H9 (cell line): ENCODE measurements at regions not wholly inside any gene's neighbourhood (a gene's known extent, or its start where the extent isn't known, plus 50 kb on each side); places are given as distances from the start of the nearest gene placed in this dataset.
A peak's percentile ranks its signal among the peaks of the same experiment; 100 is the strongest.

Experiments
- DNase-seq: peaks from one replicate; pipeline ENCODE4 v3.0.0-alpha.2; 2017
- H2AFZ ChIP-seq: one replicate; pipeline ENCODE4 v1.6.1; 2013; ENCODE audit warnings: mild to moderate bottlenecking, low read length, control low read depth, moderate library complexity
- H2AK5ac ChIP-seq: 2 replicates; pipeline ENCODE4 v1.6.1; 2013; ENCODE audit warnings: low read length, control low read depth, mixed read lengths; ENCODE audit not compliant: insufficient read length
- H2BK120ac ChIP-seq: one replicate; pipeline ENCODE4 v1.6.1; 2013; ENCODE audit warnings: low read depth, mild to moderate bottlenecking, low read length, control low read depth, inconsistent platforms; ENCODE audit not compliant: poor library complexity, severe bottlenecking
- H2BK12ac ChIP-seq: 2 replicates; pipeline ENCODE4 v1.6.1; 2013; ENCODE audit warnings: low read length, control low read depth, mixed read lengths, low read depth; ENCODE audit not compliant: insufficient read length
- H2BK15ac ChIP-seq: 2 replicates; pipeline ENCODE4 v1.6.1; 2013; ENCODE audit warnings: low read depth, low read length, control low read depth
- H2BK20ac ChIP-seq: one replicate; pipeline ENCODE4 v1.6.1; 2013; ENCODE audit warnings: low read depth, mild to moderate bottlenecking, low read length, control low read depth, inconsistent platforms; ENCODE audit not compliant: poor library complexity, severe bottlenecking
- H2BK5ac ChIP-seq: 2 replicates; pipeline ENCODE4 v1.6.1; 2013; ENCODE audit warnings: low read length, control low read depth, mixed read lengths; ENCODE audit not compliant: insufficient read length
- H3K14ac ChIP-seq: 2 replicates; pipeline ENCODE4 v1.6.1; 2013; ENCODE audit warnings: low read length, control low read depth; ENCODE audit not compliant: insufficient read depth
- H3K18ac ChIP-seq: 2 replicates; pipeline ENCODE4 v1.6.1; 2013; ENCODE audit warnings: low read depth, mild to moderate bottlenecking, mixed read lengths, low read length, control low read depth; ENCODE audit not compliant: insufficient read length
- H3K23ac ChIP-seq: 2 replicates; pipeline ENCODE4 v1.6.1; 2013; ENCODE audit warnings: low read length, control low read depth, mixed read lengths, low read depth; ENCODE audit not compliant: insufficient read length
- H3K23me2 ChIP-seq: 2 replicates; pipeline ENCODE4 v1.6.1; 2013; ENCODE audit warnings: low read depth, mild to moderate bottlenecking, mixed read lengths, low read length, control low read depth; ENCODE audit not compliant: insufficient read length, poor library complexity, severe bottlenecking
- H3K27ac ChIP-seq: 2 replicates; pipeline ENCODE4 v1.5.1; 2013; ENCODE audit warnings: low read length, control low read depth, mixed read lengths, low read depth; ENCODE audit not compliant: insufficient read length
- H3K27me3 ChIP-seq: 2 replicates; pipeline ENCODE4 v1.6.1; 2013; ENCODE audit warnings: low read length, control low read depth, inconsistent platforms; ENCODE audit not compliant: insufficient read depth
- H3K4ac ChIP-seq: 2 replicates; pipeline ENCODE4 v1.6.1; 2013; ENCODE audit warnings: low read depth, mild to moderate bottlenecking, control low read depth, inconsistent platforms, low read length, moderate library complexity
- H3K4me1 ChIP-seq: 2 replicates; pipeline ENCODE4 v1.6.1; 2013; ENCODE audit warnings: low read length, control low read depth, inconsistent platforms; ENCODE audit not compliant: insufficient read depth
- H3K4me2 ChIP-seq: 2 replicates; pipeline ENCODE4 v1.6.1; 2013; ENCODE audit warnings: low read length, control low read depth, mixed read lengths; ENCODE audit not compliant: insufficient read length, insufficient read depth
- H3K56ac ChIP-seq: 2 replicates; pipeline ENCODE4 v1.6.1; 2013; ENCODE audit warnings: low read depth, mild to moderate bottlenecking, mixed read lengths, low read length, control low read depth; ENCODE audit not compliant: insufficient read length
- H3K79me1 ChIP-seq: 2 replicates; pipeline ENCODE4 v1.6.1; 2013; ENCODE audit warnings: low read depth, mild to moderate bottlenecking, moderate library complexity, low read length, control low read depth, inconsistent platforms; ENCODE audit not compliant: insufficient read depth, poor library complexity, severe bottlenecking
- H3K79me2 ChIP-seq: 2 replicates; pipeline ENCODE4 v1.6.1; 2013; ENCODE audit warnings: low read length, control low read depth, inconsistent platforms; ENCODE audit not compliant: insufficient read depth
- H3K9ac ChIP-seq: 2 replicates; pipeline ENCODE4 v1.6.1; 2013; ENCODE audit warnings: low read length, control low read depth, mixed read lengths; ENCODE audit not compliant: insufficient read length; ENCODE audit errors: extremely low read depth
- H3K9me3 ChIP-seq: one replicate; pipeline ENCODE4 v1.6.1; 2013; ENCODE audit warnings: low read depth, low read length, inconsistent platforms; ENCODE audit not compliant: control insufficient read depth
- H3T11ph ChIP-seq: one replicate; pipeline ENCODE4 v1.6.1; 2013; ENCODE audit warnings: mild to moderate bottlenecking, low read length, control low read depth, inconsistent platforms
- H4K20me1 ChIP-seq: one replicate; pipeline ENCODE4 v1.6.1; 2013; ENCODE audit not compliant: control insufficient read depth, insufficient read length, insufficient read depth
- H4K5ac ChIP-seq: 2 replicates; pipeline ENCODE4 v1.6.1; 2013; ENCODE audit warnings: low read depth, mild to moderate bottlenecking, mixed read lengths, low read length, control low read depth; ENCODE audit not compliant: insufficient read length
- H4K8ac ChIP-seq: replicated peaks from 2 replicates; pipeline ENCODE4 v1.6.1; 2013; ENCODE audit warnings: low read length, control low read depth, mixed read lengths, low read depth; ENCODE audit not compliant: insufficient read length
- H4K91ac ChIP-seq: 2 replicates; pipeline ENCODE4 v1.6.1; 2013; ENCODE audit warnings: low read depth, mild to moderate bottlenecking, moderate library complexity, mixed read lengths, low read length, control low read depth; ENCODE audit not compliant: insufficient read length
- H3K27ac Mint-ChIP-seq, 3 experiments: 2 replicates in 2 of 3; 3 replicates in 1 of 3; pipeline ENCODE4 v1.8.0; 2020 to 2021; ENCODE audit warnings: mixed read lengths in 3 of 3, mild to moderate bottlenecking in 1 of 3, moderate library complexity in 1 of 3
- H3K27me3 Mint-ChIP-seq: 2 replicates; pipeline ENCODE4 v1.8.0; 2021; ENCODE audit warnings: low read depth, mild to moderate bottlenecking, moderate library complexity, mixed read lengths
- H3K36me3 Mint-ChIP-seq, 3 experiments: 2 replicates in 2 of 3; 3 replicates in 1 of 3; pipeline ENCODE4 v1.8.0; 2020 to 2021; ENCODE audit warnings: low read depth in 3 of 3, mixed read lengths in 3 of 3; ENCODE audit not compliant: insufficient read depth in 1 of 3
- H3K4me1 Mint-ChIP-seq, 2 experiments: 2 replicates each; pipeline ENCODE4 v1.8.0; 2020; ENCODE audit warnings: mixed read lengths in 2 of 2
- H3K4me3 Mint-ChIP-seq, 2 experiments: 2 replicates in 1 of 2; 3 replicates in 1 of 2; pipeline ENCODE4 v1.8.0; 2020 to 2021; ENCODE audit warnings: mild to moderate bottlenecking in 2 of 2, mixed read lengths in 2 of 2, moderate library complexity in 1 of 2
- H3K9me3 Mint-ChIP-seq, 2 experiments: 2 replicates in 1 of 2; 3 replicates in 1 of 2; pipeline ENCODE4 v1.8.0; 2020; ENCODE audit warnings: mild to moderate bottlenecking in 2 of 2, mixed read lengths in 2 of 2, moderate library complexity in 1 of 2
- WGBS: extraction: QIAGEN DNeasy Blood & Tissue Kit; methylation state at CpG from one replicate; pipeline ENCODE4 v1.1.7; 2013; ENCODE audit warnings: missing lambda C conversion rate, low lambda C conversion rate, mixed read lengths; ENCODE audit not compliant: insufficient read length; ENCODE audit errors: extremely low coverage; 5-methylcytosine and 5-hydroxymethylcytosine counted together
- TF ChIP-seq, protein P1 (sequence below): fragments of 200-600 bp; sonication (generic); conservative IDR thresholded peaks from 3 replicates; pipeline ENCODE4 v1.8.0; 2021; ENCODE audit warnings: antibody characterized with exemption, mild to moderate bottlenecking

DNA sequence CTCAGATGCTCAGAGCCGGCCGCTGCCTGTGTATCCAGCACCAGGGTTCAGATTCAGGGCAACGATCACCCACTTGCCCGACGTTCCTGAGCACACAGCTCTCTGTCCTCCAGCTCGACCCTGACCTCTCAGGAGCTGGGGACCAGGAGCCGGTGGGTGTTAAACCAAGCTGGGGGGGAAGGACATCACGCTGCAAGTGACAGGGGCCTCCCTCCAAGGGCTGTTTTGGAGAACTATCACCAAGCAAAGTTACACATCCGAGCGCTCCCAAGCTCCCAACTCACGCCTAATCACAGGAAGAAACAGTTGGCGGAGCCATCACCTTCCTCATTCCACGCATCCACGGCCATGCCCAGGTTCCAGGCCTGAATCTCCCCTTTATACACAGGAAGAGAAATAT lies 51.5 kb upstream of the ZNF354A start:
- Histone ChIP-seq H4K20me1 (no peaks in the 10 kb centered on the region), H2BK120ac (no peak overlapping the region), H4K8ac (no peak overlapping the region), H3K23me2 (no peaks in the 10 kb centered on the region), H3K56ac (no peak overlapping the region), H3K4ac (no peak overlapping the region), H3K79me1 (no peaks in the 10 kb centered on the region), H2BK20ac (no peak overlapping the region), H2BK15ac (no peak overlapping the region), H3K4me2 (no peak overlapping the region), H3K18ac (no peak overlapping the region), H2AFZ (no peak overlapping the region), H3K23ac (no peak overlapping the region), H3K79me2 (no peaks in the 10 kb centered on the region), H2BK12ac (no peak overlapping the region), H4K5ac (no peak overlapping the region), H4K91ac (no peak overlapping the region), H3K27me3 (no peaks in the 10 kb centered on the region), H3T11ph (no peak overlapping the region), H3K27ac (no peak overlapping the region), H2BK5ac (no peak overlapping the region), H3K14ac (no peak overlapping the region), H3K4me1 (no peaks in the 10 kb centered on the region), H2AK5ac (no peak overlapping the region), H3K9ac (no peak overlapping the region), H3K9me3 (no peaks in the 10 kb centered on the region)
- H3K4me3 Mint-ChIP-seq = no peak overlapping the region
- peaks cover 6 to 71% of the 10 kb centered on the region in 2 experiments for H3K9me3 Mint-ChIP-seq
- no peaks in the 10 kb centered on the region for H3K36me3 Mint-ChIP-seq
- WGBS = no CpG with 5 or more reads among the region's 14 CpGs
- TF ChIP-seq, protein P1, sequence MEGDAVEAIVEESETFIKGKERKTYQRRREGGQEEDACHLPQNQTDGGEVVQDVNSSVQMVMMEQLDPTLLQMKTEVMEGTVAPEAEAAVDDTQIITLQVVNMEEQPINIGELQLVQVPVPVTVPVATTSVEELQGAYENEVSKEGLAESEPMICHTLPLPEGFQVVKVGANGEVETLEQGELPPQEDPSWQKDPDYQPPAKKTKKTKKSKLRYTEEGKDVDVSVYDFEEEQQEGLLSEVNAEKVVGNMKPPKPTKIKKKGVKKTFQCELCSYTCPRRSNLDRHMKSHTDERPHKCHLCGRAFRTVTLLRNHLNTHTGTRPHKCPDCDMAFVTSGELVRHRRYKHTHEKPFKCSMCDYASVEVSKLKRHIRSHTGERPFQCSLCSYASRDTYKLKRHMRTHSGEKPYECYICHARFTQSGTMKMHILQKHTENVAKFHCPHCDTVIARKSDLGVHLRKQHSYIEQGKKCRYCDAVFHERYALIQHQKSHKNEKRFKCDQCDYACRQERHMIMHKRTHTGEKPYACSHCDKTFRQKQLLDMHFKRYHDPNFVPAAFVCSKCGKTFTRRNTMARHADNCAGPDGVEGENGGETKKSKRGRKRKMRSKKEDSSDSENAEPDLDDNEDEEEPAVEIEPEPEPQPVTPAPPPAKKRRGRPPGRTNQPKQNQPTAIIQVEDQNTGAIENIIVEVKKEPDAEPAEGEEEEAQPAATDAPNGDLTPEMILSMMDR = no peak
- no peaks in the 10 kb centered on the region; the same call in 1 of the 2 replicates for H3K27me3 Mint-ChIP-seq
- no peak for DNase-seq
- peaks cover 0 to 3% of the 10 kb centered on the region in 2 experiments; a peak in 1 of 4 replicates for H3K4me1 Mint-ChIP-seq
- H3K27ac Mint-ChIP-seq = 0 out of 7 replicates have a peak overlapping the region, but pooled peaks of 1 of the 3 experiments have one; percentile 26
